ENCODE measurements at regions not wholly inside any gene's neighbourhood (a gene's known extent, or its start where the extent isn't known, plus 50 kb on each side); places are given as distances from the start of the nearest gene placed in this dataset.

DNA sequence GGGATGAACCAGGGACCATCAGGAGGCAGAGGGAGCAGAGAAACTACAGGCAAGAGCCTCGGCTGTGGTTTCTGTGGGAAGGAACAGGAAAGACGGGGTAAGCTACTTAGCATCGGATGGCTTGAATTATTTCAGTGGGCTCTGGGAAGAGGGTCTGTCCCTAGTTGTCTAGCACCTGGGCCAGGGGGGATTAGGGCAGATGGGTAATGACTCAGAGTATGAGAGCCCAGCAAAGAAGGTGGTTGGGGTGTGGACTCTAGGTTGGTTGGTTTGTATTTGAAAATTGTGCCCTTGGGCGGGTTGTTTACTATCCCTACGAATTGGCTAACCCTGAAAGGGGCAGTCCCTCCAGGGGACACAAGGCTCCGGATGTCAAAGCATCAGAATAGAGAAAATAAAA, 148.5 kb upstream of the TAB2 start:
- TF ChIP-seq, protein P1, sequence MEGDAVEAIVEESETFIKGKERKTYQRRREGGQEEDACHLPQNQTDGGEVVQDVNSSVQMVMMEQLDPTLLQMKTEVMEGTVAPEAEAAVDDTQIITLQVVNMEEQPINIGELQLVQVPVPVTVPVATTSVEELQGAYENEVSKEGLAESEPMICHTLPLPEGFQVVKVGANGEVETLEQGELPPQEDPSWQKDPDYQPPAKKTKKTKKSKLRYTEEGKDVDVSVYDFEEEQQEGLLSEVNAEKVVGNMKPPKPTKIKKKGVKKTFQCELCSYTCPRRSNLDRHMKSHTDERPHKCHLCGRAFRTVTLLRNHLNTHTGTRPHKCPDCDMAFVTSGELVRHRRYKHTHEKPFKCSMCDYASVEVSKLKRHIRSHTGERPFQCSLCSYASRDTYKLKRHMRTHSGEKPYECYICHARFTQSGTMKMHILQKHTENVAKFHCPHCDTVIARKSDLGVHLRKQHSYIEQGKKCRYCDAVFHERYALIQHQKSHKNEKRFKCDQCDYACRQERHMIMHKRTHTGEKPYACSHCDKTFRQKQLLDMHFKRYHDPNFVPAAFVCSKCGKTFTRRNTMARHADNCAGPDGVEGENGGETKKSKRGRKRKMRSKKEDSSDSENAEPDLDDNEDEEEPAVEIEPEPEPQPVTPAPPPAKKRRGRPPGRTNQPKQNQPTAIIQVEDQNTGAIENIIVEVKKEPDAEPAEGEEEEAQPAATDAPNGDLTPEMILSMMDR (conservative IDR thresholded peaks at IDR 0.05; ENCODE audit: low read length) = no peak
- TF ChIP-seq EZH2phosphoT487 (IDR thresholded peaks at IDR 0.05; ENCODE audit: borderline replicate concordance, low read depth, low read length) = no peak

Data from OCI-LY7 (cell line).